Nephron progenitor cell (in vitro differentiated cells): ENCODE measurements at regions not wholly inside any gene's neighbourhood (a gene's known extent, or its start where the extent isn't known, plus 50 kb on each side); places are given as distances from the start of the nearest gene placed in this dataset.

Source experiments
- DNase-seq: peaks from one replicate; pipeline ENCODE4 v3.0.0; 2021
- H3K27ac Mint-ChIP-seq: 2 replicates; pipeline ENCODE4 v1.8.0; 2021; ENCODE audit warnings: mild to moderate bottlenecking, moderate library complexity, mixed read lengths
- H3K27me3 Mint-ChIP-seq: 2 replicates; pipeline ENCODE4 v1.8.0; 2021; ENCODE audit warnings: mild to moderate bottlenecking, low read depth, mixed read lengths; ENCODE audit not compliant: poor library complexity
- H3K36me3 Mint-ChIP-seq: 2 replicates; pipeline ENCODE4 v1.8.0; 2021; ENCODE audit warnings: low read depth, mixed read lengths
- H3K4me1 Mint-ChIP-seq: 2 replicates; pipeline ENCODE4 v1.8.0; 2021; ENCODE audit warnings: mixed read lengths
- H3K4me3 Mint-ChIP-seq: 2 replicates; pipeline ENCODE4 v1.8.0; 2021; ENCODE audit warnings: mild to moderate bottlenecking, moderate library complexity, mixed read lengths
- H3K9me3 Mint-ChIP-seq: 2 replicates; pipeline ENCODE4 v1.8.0; 2021; ENCODE audit warnings: mild to moderate bottlenecking, moderate library complexity, mixed read lengths
- CTCF ChIP-seq: fragments of 200-600 bp; sonication (generic); IDR thresholded peaks from 2 replicates; pipeline ENCODE4 v1.5.0; 2021; ENCODE audit warnings: antibody characterized with exemption

GRCh38 chr3:25088284-25088683 lies 339.8 kb upstream of the RARB start:
- Mint-ChIP-seq H3K9me3 (peaks cover 18% of the 10 kb centered on the region), H3K4me3 (peak overlapping the region; percentile 27), H3K4me1 (peaks cover 70% of the 10 kb centered on the region), H3K36me3 (no peaks in the 10 kb centered on the region), H3K27me3 (peaks cover 5% of the 10 kb centered on the region), H3K27ac (peak overlapping the region; percentile 89)
- DNase-seq = peak; percentile 46
- no peak for TF ChIP-seq CTCF

- Mint-ChIP-seq H3K27me3 (no peaks in the 10 kb centered on the region), H3K27ac (no peak overlapping the region), H3K9me3 (peaks cover 3% of the 10 kb centered on the region), H3K4me1 (peaks cover 78% of the 10 kb centered on the region), H3K36me3 (no peaks in the 10 kb centered on the region), H3K4me3 (no peak overlapping the region)
- no peak for DNase-seq
- TF ChIP-seq CTCF = no peak
These were observed 337.2 kb upstream of the RARB start for GRCh38 chr3:25090698-25091453.

GRCh38 chr3:25091934-25092333 lies 336.1 kb upstream of the RARB start:
- TF ChIP-seq CTCF = no peak
- H3K36me3 Mint-ChIP-seq = no peaks in the 10 kb centered on the region
- H3K4me3 Mint-ChIP-seq = no peak overlapping the region
- H3K27me3 Mint-ChIP-seq = no peaks in the 10 kb centered on the region
- H3K9me3 Mint-ChIP-seq = no peaks in the 10 kb centered on the region
- DNase-seq = no peak
- H3K4me1 Mint-ChIP-seq = peaks cover 77% of the 10 kb centered on the region
- H3K27ac Mint-ChIP-seq = no peak overlapping the region

- Mint-ChIP-seq H3K27ac (no peak overlapping the region), H3K4me1 (peaks cover 51% of the 10 kb centered on the region), H3K9me3 (no peaks in the 10 kb centered on the region), H3K36me3 (no peaks in the 10 kb centered on the region), H3K27me3 (no peaks in the 10 kb centered on the region), H3K4me3 (no peak overlapping the region)
- no peak for TF ChIP-seq CTCF
- peak; percentile 8 for DNase-seq
These were observed 333.0 kb upstream of the RARB start for GRCh38 chr3:25094932-25095685.

- Mint-ChIP-seq H3K4me1 (peaks cover 38% of the 10 kb centered on the region), H3K36me3 (no peaks in the 10 kb centered on the region), H3K27ac (no peak overlapping the region), H3K4me3 (no peak overlapping the region), H3K9me3 (no peaks in the 10 kb centered on the region), H3K27me3 (no peaks in the 10 kb centered on the region)
- TF ChIP-seq CTCF = no peak
- no peak for DNase-seq
These were observed 331.5 kb upstream of the RARB start for GRCh38 chr3:25096536-25096935.
